Peyer's patch (tissue), 4 donors: ENCODE measurements at regions not wholly inside any gene's neighbourhood (a gene's known extent, or its start where the extent isn't known, plus 50 kb on each side); places are given as distances from the start of the nearest gene placed in this dataset.

Source experiments
- DNase-seq, 3 donors: peaks; one replicate each; pipeline ENCODE4 v3.0.0-alpha.2; 2017 to 2019
- H3K27ac ChIP-seq, 4 donors: fragments of 200-600 bp; sonication (generic); one replicate each; pipeline ENCODE4 v1.5.1; 2016 to 2019
- H3K27me3 ChIP-seq, 2 donors: fragments of 200-600 bp; sonication (generic); one replicate each; pipeline ENCODE4 v1.5.1; 2019
- H3K36me3 ChIP-seq, 3 donors: fragments of 200-600 bp; sonication (generic); one replicate each; pipeline ENCODE4 v1.5.1; 2016 to 2019
- H3K4me1 ChIP-seq, 4 donors: fragments of 200-600 bp; sonication (generic); one replicate each; pipeline ENCODE4 v1.5.1; 2016 to 2019
- H3K4me3 ChIP-seq, 4 donors: fragments of 200-600 bp; sonication (generic); 1 replicate in 3 of 4; 2 replicates in 1 of 4; pipeline ENCODE4 v1.5.1; 2016 to 2019; ENCODE audit warnings: mild to moderate bottlenecking in 1 of 4
- H3K9me3 ChIP-seq, 4 donors: fragments of 200-600 bp; sonication (generic); one replicate each; pipeline ENCODE4 v1.5.1; 2016 to 2019; ENCODE audit warnings: mild to moderate bottlenecking in 1 of 4
- CTCF ChIP-seq, 6 experiments: fragments of 450-650 bp in 4 of 6; fragments of 200-600 bp in 2 of 6; sonication (generic) in 1 of 6; IDR thresholded peaks; one replicate each; pipeline ENCODE4 v1.5.1; 2017 to 2019; ENCODE audit warnings: antibody characterized with exemption in 6 of 6, mild to moderate bottlenecking in 3 of 6, moderate library complexity in 1 of 6
- POLR2A ChIP-seq, 2 donors: fragments of 450-650 bp; IDR thresholded peaks; one replicate each; pipeline ENCODE4 v1.5.1; 2017; ENCODE audit warnings: antibody characterized with exemption in 2 of 2, mild to moderate bottlenecking in 2 of 2, moderate library complexity in 2 of 2

DNA sequence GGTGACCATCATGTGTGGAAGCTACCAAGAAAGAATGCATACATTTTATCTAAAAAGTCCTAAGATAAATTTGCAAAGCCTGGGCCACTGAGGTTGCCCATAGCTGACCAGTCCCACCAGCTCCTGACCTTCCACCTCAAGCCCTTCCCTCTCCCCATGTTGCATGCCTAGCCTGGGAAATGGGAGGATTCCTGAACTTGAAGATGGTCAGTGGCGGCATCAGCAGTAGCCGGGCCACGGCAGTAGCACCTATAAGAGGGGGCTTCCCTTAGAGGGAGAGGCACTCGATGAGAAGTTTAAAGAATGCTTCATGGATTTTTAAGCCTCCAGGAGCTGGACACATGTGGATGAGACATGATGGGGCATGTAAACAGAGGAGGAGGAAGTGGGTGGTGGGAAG is 172.1 kb downstream of the KLF13 start:
- no peak for TF ChIP-seq CTCF (IDR thresholded peaks at IDR 0.05)
- TF ChIP-seq POLR2A (IDR thresholded peaks at IDR 0.05): no peak
- Histone ChIP-seq H3K4me1 (peaks cover 0 to 7% (median 0%) of the 10 kb centered on the region in 4 donors), H3K4me3 (no peak overlapping the region), H3K36me3 (no peaks in the 10 kb centered on the region), H3K27me3 (no peaks in the 10 kb centered on the region), H3K9me3 (no peaks in the 10 kb centered on the region), H3K27ac (no peak overlapping the region)
- no peak for DNase-seq

GRCh38 chr15:31499236-31499952 is 172.8 kb downstream of the KLF13 start:
- Histone ChIP-seq H3K4me3 (no peak overlapping the region), H3K9me3 (no peaks in the 10 kb centered on the region), H3K4me1 (peaks cover 0 to 7% (median 0%) of the 10 kb centered on the region in 4 donors), H3K27ac (no peak overlapping the region), H3K27me3 (no peaks in the 10 kb centered on the region), H3K36me3 (no peaks in the 10 kb centered on the region)
- DNase-seq: no peak
- TF ChIP-seq POLR2A (IDR thresholded peaks at IDR 0.05): no peak
- TF ChIP-seq CTCF (IDR thresholded peaks at IDR 0.05): no peak

DNA sequence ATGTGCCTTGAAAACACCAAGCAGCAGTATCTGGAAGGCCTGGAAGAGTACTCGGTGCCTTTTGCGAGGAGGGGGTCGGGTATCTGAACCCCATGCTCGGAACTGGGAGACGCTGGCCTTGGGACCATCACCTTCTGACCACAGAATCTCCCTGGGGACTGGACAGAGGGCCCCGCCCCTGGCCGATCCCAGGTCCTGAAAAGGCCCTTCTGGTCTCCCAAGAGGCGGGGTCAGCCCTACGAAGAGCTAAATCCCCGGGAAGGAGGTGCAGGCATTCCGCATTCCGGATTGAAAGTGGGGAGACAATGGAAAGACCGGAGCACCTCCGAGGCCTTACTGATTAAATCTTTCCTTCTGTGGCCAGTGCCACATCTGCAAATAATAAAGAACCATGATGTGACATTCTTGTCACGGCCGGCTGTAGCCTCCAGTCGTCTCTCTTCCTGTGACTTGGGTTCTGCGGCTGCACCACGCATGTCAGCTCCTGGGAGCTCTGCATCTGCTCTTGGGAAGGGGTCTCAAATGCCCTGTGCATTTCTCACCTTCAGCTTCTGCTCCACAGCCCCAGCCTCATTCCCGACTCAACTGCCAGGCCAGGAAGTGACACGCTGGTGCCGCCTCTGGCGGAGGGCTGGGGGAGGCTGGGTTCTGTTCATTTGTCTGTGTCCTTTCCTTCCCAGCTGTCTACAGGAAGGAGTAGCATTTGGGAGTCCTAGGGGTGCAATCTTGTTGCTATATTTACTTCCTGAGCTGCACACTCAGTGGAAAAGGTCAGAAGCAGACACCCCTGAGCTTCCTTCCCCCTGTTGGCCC is 173.5 kb downstream of the KLF13 start:
- H3K27ac ChIP-seq: no peak overlapping the region
- no peak for DNase-seq
- H3K36me3 ChIP-seq: no peaks in the 10 kb centered on the region
- no peaks in the 10 kb centered on the region for H3K27me3 ChIP-seq
- H3K4me3 ChIP-seq: no peak overlapping the region
- H3K4me1 ChIP-seq: peaks cover 0 to 7% (median 0%) of the 10 kb centered on the region in 4 donors
- H3K9me3 ChIP-seq: no peaks in the 10 kb centered on the region
- TF ChIP-seq POLR2A (IDR thresholded peaks at IDR 0.05) (no peak), CTCF (IDR thresholded peaks at IDR 0.05) (no peak)

GRCh38 chr15:31500766-31501449 is 174.3 kb downstream of the KLF13 start:
- Histone ChIP-seq H3K4me3 (no peak overlapping the region), H3K27me3 (no peaks in the 10 kb centered on the region), H3K4me1 (peaks cover 0 to 7% (median 0%) of the 10 kb centered on the region in 4 donors), H3K36me3 (no peaks in the 10 kb centered on the region), H3K27ac (no peak overlapping the region), H3K9me3 (no peaks in the 10 kb centered on the region)
- DNase-seq: no peak
- no peak for TF ChIP-seq POLR2A (IDR thresholded peaks at IDR 0.05)
- TF ChIP-seq CTCF (IDR thresholded peaks at IDR 0.05): no peak

DNA sequence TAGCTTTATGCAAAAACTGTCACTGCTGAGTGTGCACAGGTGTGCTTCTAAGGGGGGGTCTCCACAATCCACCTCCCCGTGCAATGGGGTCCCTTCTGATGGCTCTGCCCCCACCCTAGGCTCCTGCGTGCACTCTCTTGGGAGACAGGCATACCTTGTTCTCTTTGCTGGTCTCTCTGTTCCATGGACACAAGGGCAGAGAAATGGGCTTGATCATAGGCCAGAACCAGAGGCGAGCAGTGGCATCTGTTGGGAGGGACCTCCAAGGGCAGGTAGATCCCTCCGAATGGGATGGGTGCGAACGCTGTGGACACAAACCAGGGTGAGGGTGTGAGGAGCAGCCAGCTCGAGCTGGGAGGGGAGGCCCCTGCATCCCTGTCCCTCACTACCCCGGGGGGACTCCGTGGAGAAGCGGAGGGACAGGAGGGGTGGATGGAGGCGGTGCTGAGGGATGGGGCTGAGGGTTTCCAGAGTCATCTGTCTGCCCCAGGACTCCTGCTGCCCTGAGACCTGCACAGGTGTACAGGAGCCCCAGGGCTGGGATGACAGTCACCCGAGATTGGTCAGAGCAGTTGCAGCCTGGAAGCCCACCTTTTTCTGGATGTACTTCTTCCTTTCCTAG is 175.0 kb downstream of the KLF13 start:
- Histone ChIP-seq H3K27ac (no peak overlapping the region), H3K9me3 (no peaks in the 10 kb centered on the region), H3K4me3 (no peak overlapping the region), H3K36me3 (no peaks in the 10 kb centered on the region), H3K27me3 (no peaks in the 10 kb centered on the region), H3K4me1 (peaks cover 0 to 7% (median 0%) of the 10 kb centered on the region in 4 donors)
- TF ChIP-seq CTCF (IDR thresholded peaks at IDR 0.05): no peak
- TF ChIP-seq POLR2A (IDR thresholded peaks at IDR 0.05): no peak
- no peak for DNase-seq
